Endodermal cell (in vitro differentiated cells): ENCODE measurements at regions not wholly inside any gene's neighbourhood (a gene's known extent, or its start where the extent isn't known, plus 50 kb on each side); places are given as distances from the start of the nearest gene placed in this dataset.
A peak's percentile ranks its signal among the peaks of the same experiment; 100 is the strongest.

Experiments used
- DNase-seq: peaks from one replicate; pipeline ENCODE4 v3.0.0-alpha.2; 2017
- H3K27ac ChIP-seq: 2 replicates; pipeline ENCODE4 v1.5.1; 2013; ENCODE audit warnings: mild to moderate bottlenecking, low read depth, low read length, moderate library complexity
- H3K27me3 ChIP-seq: 2 replicates; pipeline ENCODE4 v1.6.1; 2013; ENCODE audit warnings: mild to moderate bottlenecking, low read length, moderate library complexity; ENCODE audit not compliant: insufficient read depth, control insufficient read depth, poor library complexity, severe bottlenecking
- H3K36me3 ChIP-seq: 2 replicates; pipeline ENCODE4 v1.7.0; 2013; ENCODE audit warnings: mild to moderate bottlenecking, low read length, moderate library complexity; ENCODE audit not compliant: control insufficient read depth, insufficient read depth
- H3K4me1 ChIP-seq: one replicate; pipeline ENCODE4 v1.7.0; 2013; ENCODE audit warnings: low read length; ENCODE audit not compliant: control insufficient read depth, insufficient read depth
- H3K4me3 ChIP-seq: 2 replicates; pipeline ENCODE4 v1.5.1; 2013; ENCODE audit warnings: mild to moderate bottlenecking, low read length, moderate library complexity
- H3K9ac ChIP-seq: 2 replicates; pipeline ENCODE4 v1.6.1; 2013; ENCODE audit warnings: mild to moderate bottlenecking, low read length, moderate library complexity; ENCODE audit not compliant: poor library complexity, severe bottlenecking; ENCODE audit errors: extremely low read depth
- H3K9me3 ChIP-seq: 2 replicates; pipeline ENCODE4 v1.6.1; 2013; ENCODE audit warnings: mild to moderate bottlenecking, low read length, moderate library complexity; ENCODE audit not compliant: control insufficient read depth
- H3K27ac Mint-ChIP-seq: 2 replicates; pipeline ENCODE4 v1.8.0; 2020; ENCODE audit warnings: mixed read lengths
- H3K27me3 Mint-ChIP-seq: 2 replicates; pipeline ENCODE4 v1.8.0; 2021; ENCODE audit warnings: mild to moderate bottlenecking, mixed read lengths; ENCODE audit not compliant: insufficient read depth
- H3K36me3 Mint-ChIP-seq: 2 replicates; pipeline ENCODE4 v1.8.0; 2020; ENCODE audit warnings: low read depth, mixed read lengths
- H3K4me1 Mint-ChIP-seq: 2 replicates; pipeline ENCODE4 v1.8.0; 2020; ENCODE audit warnings: mixed read lengths
- H3K4me3 Mint-ChIP-seq: 2 replicates; pipeline ENCODE4 v1.8.0; 2020; ENCODE audit warnings: mild to moderate bottlenecking, moderate library complexity, mixed read lengths
- H3K9me3 Mint-ChIP-seq: 2 replicates; pipeline ENCODE4 v1.8.0; 2020; ENCODE audit warnings: mild to moderate bottlenecking, mixed read lengths
- WGBS, 2 experiments: methylation state at CpG; one replicate each; pipeline versions ENCODE4 v1.1.5 to v1.1.7; 2013; ENCODE audit warnings: missing lambda C conversion rate in 2 of 2, mixed read lengths in 1 of 2; ENCODE audit not compliant: insufficient coverage in 1 of 2, insufficient read length in 1 of 2; 5-methylcytosine and 5-hydroxymethylcytosine counted together
- TF ChIP-seq, protein P1 (sequence below): fragments of 200-600 bp; sonication (generic); conservative IDR thresholded peaks from 2 replicates; pipeline ENCODE4 v1.5.0; 2021; ENCODE audit warnings: antibody characterized with exemption, mild to moderate bottlenecking

DNA sequence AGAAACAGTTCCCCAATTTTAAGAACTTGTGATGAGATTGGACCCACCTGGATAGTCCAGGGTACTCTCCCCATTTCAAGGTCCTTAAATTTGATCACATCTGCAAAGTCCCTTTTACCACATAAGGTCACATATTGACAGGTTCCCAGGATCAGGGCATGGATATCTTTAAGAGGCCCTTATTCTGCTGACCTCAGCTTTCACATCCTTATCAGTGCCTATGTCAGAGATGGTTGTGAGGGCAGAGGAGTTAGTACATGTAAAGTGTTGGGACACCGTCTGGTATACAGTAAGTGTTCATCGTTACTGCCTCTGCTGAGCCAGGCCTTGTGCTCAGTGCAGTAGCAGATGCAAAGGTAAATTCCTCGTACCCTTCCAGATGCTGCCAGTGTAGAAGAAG, 375.4 kb upstream of the ASIC2 start:
- Histone ChIP-seq H3K9ac (no peak overlapping the region), H3K27ac (no peak overlapping the region), H3K4me1 (no peaks in the 10 kb centered on the region), H3K27me3 (peaks cover 5% of the 10 kb centered on the region), H3K36me3 (no peaks in the 10 kb centered on the region), H3K9me3 (no peaks in the 10 kb centered on the region), H3K4me3 (no peak overlapping the region)
- no peak overlapping the region for H3K4me3 Mint-ChIP-seq
- no peaks in the 10 kb centered on the region for H3K9me3 Mint-ChIP-seq
- peaks cover 2% of the 10 kb centered on the region for H3K4me1 Mint-ChIP-seq
- TF ChIP-seq, protein P1, sequence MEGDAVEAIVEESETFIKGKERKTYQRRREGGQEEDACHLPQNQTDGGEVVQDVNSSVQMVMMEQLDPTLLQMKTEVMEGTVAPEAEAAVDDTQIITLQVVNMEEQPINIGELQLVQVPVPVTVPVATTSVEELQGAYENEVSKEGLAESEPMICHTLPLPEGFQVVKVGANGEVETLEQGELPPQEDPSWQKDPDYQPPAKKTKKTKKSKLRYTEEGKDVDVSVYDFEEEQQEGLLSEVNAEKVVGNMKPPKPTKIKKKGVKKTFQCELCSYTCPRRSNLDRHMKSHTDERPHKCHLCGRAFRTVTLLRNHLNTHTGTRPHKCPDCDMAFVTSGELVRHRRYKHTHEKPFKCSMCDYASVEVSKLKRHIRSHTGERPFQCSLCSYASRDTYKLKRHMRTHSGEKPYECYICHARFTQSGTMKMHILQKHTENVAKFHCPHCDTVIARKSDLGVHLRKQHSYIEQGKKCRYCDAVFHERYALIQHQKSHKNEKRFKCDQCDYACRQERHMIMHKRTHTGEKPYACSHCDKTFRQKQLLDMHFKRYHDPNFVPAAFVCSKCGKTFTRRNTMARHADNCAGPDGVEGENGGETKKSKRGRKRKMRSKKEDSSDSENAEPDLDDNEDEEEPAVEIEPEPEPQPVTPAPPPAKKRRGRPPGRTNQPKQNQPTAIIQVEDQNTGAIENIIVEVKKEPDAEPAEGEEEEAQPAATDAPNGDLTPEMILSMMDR: no peak
- H3K27me3 Mint-ChIP-seq: peaks cover 4% of the 10 kb centered on the region
- H3K36me3 Mint-ChIP-seq: no peaks in the 10 kb centered on the region
- 88 to 95% methylated on average over 3 of the region's 3 CpGs for WGBS, 2 experiments
- peak; percentile 17 for DNase-seq
- H3K27ac Mint-ChIP-seq: no peak overlapping the region

DNA sequence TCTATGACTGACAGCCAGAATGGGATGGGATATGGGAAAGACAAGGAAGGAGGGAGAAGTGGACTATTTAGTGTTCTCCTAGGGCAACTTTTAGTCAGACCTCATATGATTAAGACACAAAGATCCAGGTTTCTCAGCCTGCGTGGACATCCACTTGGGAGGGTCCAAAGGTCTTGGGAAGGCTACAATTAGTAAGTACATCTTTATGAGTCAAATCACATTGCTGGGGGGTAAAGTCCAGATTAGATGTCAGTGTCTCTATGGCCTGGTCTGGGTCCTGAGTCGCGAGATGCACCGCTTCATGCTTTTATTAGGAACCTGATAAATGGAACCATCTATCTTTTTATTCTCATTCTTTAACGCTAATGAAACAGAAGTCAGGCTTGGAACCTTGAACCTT, 378.4 kb upstream of the ASIC2 start:
- no peak overlapping the region for H3K27ac Mint-ChIP-seq
- DNase-seq: peak; percentile 14
- no peak overlapping the region for H3K4me3 Mint-ChIP-seq
- Histone ChIP-seq H3K4me1 (no peaks in the 10 kb centered on the region), H3K36me3 (no peaks in the 10 kb centered on the region), H3K9me3 (no peaks in the 10 kb centered on the region), H3K9ac (no peak overlapping the region), H3K4me3 (no peak overlapping the region), H3K27ac (no peak overlapping the region), H3K27me3 (peaks cover 5% of the 10 kb centered on the region)
- no peaks in the 10 kb centered on the region for H3K9me3 Mint-ChIP-seq
- H3K4me1 Mint-ChIP-seq: peaks cover 2% of the 10 kb centered on the region
- H3K36me3 Mint-ChIP-seq: no peaks in the 10 kb centered on the region
- TF ChIP-seq, protein P1: no peak
- peaks cover 4% of the 10 kb centered on the region for H3K27me3 Mint-ChIP-seq
- WGBS, 2 experiments: 94 to 95% methylated on average over 4 to 5 of the region's 5 CpGs

DNA sequence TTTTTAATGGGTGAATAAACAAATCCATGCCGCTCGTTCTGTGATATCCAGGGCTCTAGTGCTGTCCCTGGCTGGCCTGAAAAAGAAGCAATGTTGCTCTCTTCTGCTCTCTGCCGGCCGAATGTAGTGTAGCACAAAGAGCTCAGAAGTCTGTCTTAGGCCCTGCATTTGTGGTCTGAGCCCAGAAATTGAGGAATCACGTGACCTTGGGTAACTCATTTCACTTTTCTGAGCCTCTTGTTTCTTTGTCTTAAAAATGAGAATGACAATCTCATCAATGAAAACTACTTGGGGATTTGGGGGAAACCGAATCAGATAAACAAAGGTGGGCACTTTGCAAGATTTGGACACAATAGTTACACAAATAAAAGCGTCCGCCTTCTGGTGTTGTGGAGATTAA, 381.6 kb upstream of the ASIC2 start:
- peak; percentile 96 for DNase-seq
- Mint-ChIP-seq H3K4me1 (peaks cover 2% of the 10 kb centered on the region), H3K27me3 (peaks cover 2% of the 10 kb centered on the region), H3K36me3 (no peaks in the 10 kb centered on the region), H3K27ac (no peak overlapping the region), H3K4me3 (no peak overlapping the region), H3K9me3 (no peaks in the 10 kb centered on the region)
- no peaks in the 10 kb centered on the region for H3K36me3 ChIP-seq
- no peaks in the 10 kb centered on the region for H3K4me1 ChIP-seq
- no peaks in the 10 kb centered on the region for H3K9me3 ChIP-seq
- peaks cover 5% of the 10 kb centered on the region for H3K27me3 ChIP-seq
- H3K9ac ChIP-seq: no peak overlapping the region
- 56 to 68% methylated on average over 5 to 8 of the region's 8 CpGs for WGBS, 2 experiments
- TF ChIP-seq, protein P1: peak; percentile 84
- H3K4me3 ChIP-seq: no peak overlapping the region
- no peak overlapping the region for H3K27ac ChIP-seq
